ENCODE measurements at regions not wholly inside any gene's neighbourhood (a gene's known extent, or its start where the extent isn't known, plus 50 kb on each side); places are given as distances from the start of the nearest gene placed in this dataset.

- no peak for DNase-seq
Observed at GRCh38 chr20:58138395-58138794, 90.1 kb downstream of the ANKRD60 start.

- no peak for DNase-seq
Observed at GRCh38 chr20:58137651-58138265, 90.7 kb downstream of the ANKRD60 start.

- DNase-seq = no peak
Observed at GRCh38 chr20:58137236-58137635, 91.2 kb downstream of the ANKRD60 start.

- DNase-seq = no peak
Observed at GRCh38 chr20:58136149-58136484, 92.3 kb downstream of the ANKRD60 start.

DNA sequence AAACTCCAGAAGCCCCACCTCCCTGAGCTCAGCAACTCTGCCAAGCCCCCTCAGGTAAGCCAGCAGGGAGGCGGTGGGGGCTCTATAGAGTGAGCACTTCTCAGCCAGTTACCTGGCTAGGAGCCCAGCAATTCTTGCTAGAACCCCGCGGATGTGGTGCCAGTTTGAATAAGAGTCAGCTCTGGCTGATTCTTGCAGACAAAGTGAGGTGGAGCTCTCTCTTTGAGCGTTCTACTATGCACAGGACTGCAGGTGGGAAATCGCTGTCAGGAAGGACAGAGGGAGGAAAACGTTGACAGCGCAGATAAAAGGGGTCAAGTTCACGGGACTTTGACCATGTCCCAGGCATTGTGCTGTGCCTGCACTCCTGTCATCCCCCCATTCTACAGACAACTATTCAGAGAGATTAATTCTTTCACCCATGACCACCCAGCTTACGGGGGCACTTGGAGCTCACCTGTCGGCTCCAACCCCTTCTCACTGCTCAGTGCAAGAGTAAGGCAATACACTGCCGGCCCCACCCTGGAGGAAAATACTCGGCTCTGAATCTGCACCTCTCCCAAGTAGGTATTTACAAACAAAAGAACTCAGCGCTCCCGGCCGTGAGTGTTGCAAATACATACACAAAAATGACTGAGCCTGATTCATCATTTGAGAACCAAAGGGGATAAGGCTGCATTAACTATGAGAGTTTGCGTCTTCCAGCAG, 92.9 kb downstream of the ANKRD60 start:
- DNase-seq = peak; percentile 43

GRCh38 chr20:58133020-58133808, 95.2 kb downstream of the ANKRD60 start:
- no peak for DNase-seq

DNA sequence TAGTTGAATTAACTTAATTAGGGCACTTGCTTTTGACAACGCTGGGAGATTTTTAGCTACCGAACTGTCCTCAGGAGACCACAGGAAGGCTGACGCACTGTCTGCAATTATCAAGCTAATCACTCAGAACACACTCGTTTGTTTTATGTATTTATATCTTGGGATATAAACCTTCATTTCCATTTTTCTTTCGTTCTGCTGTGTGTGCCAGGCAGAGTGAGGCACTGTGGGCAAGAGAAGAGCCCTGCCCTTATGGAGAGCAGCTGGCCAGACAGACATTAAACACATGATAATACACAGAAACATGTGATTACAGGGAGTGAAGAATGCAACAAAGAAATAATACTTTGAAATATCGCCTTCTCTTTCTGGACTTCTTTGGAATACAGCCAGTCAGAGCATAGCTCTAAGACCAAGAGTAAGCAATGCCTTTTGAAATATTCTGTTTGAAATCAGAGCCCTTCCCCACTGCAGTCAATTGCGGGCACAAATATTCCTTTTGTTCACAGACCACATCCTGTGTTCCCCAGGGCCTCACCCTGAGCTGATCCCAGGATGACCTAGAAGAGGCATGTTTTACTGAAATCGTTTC, 96.8 kb downstream of the ANKRD60 start:
- no peak for DNase-seq

GRCh38 chr20:58131151-58131550, 97.3 kb downstream of the ANKRD60 start:
- no peak for DNase-seq

DNA sequence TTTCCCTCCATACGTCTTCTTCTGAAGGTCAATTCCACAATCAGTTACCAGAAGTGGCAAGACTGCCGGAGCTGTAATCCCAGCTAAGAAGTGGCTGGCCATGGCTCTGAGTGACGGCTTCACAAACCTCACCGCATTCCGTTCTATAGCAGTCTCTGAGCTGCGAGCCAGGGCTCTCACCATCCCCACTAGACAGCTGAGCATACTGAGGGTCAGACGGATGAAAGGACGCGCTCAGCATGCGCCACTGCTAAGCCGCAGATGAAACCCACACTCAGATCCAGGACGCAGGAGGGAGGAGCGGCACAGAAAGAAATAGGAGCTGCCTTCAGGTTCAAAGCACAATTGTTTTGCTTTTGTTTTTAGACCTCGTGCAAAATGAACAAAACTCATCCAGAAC, 97.9 kb downstream of the ANKRD60 start:
- no peak for DNase-seq

GRCh38 chr20:58130156-58130555, 98.3 kb downstream of the ANKRD60 start:
- DNase-seq = no peak

DNA sequence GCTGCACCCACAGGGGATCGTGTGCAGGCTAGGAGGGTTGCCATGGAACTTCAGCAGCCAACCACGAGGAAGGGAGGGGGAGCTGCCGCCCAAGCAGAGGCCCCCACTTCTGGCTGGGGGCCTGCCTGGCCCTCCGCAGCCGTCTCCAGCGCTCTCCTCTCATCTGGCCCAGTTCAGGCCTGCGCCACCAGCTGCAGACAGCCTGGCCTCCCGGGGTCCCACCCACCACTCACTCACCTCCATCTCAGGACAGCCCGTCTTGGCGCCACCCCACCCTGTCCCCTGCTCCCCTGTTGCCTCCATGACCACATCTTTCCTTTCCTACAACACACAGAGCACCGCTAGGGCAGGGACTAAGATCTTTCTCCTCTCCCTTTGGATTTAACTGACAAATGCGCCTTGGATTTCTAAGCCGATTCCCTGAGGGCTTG, 98.7 kb downstream of the ANKRD60 start:
- no peak for DNase-seq

DNA sequence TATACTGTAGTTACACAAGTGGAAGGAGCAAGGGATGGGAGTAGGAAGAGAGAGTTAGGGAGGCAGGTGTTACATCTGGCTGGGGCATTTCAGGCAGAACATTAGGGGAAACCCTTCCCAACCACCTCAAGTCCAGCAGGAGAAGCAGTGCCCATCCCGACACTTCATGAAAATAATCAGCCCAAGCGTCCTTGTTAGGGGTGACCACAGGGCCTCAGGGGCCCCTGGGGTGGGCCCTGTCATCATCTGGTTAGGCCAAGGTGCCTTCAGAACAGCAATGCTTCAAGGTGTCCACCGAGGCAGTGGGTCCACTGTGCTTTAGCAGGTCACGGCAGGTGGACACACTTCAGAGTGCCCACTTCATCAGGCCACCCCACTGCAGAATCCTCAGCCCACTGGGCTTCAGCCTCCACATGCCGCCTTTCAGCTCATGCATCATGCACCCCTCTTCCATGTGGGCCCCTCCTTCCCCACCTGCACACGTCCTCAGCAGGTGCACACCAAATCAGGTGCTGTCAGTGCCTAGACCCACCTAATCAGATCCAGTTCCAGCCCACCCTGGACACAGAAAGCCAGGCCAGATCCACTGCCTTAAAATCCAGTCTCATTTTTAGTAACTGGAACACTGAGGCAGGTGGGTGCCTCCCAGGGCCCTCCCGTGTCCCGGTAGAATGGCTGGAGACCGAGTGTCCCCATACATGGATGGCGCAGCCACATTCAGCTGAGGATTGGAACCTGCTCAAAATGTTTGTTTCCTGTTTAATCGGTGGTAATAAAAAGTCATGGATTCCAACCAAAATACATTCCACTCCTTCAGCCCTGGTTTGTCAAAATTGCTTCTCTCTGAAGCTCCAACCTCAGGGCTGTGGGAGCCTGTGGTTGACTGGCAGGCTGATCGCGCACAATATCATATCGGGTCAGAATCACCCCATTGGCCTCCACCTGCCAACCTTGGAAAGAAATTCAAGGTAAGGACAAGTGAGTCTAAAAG, 99.5 kb downstream of the ANKRD60 start:
- DNase-seq = no peak

DNA sequence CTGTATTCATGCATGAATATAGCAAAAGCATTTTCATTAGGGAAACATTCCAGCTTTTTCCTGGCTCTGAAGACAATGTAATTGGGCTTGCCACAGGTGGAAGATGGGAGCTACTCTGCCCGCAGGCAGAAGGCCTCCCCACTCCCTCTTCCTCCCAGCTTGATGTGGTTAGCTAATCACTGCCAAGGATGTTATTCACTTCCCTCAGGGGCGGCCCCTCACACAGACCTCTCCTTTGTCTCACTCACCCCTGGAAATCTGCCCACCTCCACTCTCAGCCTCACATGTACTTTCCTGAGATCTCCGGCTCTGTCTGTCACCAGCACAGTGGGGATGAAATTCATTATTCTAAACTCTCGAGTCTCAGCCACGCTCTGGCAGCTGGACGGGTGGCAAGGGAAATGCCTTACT, 100.7 kb downstream of the ANKRD60 start:
- DNase-seq = peak; percentile 18

DNA sequence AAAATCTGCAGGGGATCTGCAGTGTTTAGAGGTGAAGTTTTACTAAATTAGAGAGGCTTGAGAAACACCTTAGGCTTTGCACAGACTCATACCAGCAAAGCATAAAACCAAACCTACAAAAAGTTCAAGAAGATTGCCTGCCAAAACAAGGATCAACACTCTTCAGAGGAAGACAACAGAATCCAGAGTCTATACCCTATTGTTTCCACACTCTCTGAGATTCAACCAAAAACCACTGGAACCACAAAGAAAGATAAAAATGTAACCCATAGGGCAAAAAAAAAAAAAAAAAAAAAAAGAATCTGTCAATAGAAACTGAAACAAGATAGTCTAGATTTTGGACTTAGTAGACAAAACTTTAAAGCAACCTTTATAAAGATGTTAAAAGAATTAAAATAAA, 102.7 kb downstream of the ANKRD60 start:
- no peak for DNase-seq

GRCh38 chr20:58117944-58118343, 110.5 kb downstream of the ANKRD60 start:
- no peak for DNase-seq

GRCh38 chr20:58116505-58116904, 111.9 kb downstream of the ANKRD60 start:
- no peak for DNase-seq

- DNase-seq = no peak
Observed at GRCh38 chr20:58113716-58114115, 114.7 kb downstream of the ANKRD60 start.

DNA sequence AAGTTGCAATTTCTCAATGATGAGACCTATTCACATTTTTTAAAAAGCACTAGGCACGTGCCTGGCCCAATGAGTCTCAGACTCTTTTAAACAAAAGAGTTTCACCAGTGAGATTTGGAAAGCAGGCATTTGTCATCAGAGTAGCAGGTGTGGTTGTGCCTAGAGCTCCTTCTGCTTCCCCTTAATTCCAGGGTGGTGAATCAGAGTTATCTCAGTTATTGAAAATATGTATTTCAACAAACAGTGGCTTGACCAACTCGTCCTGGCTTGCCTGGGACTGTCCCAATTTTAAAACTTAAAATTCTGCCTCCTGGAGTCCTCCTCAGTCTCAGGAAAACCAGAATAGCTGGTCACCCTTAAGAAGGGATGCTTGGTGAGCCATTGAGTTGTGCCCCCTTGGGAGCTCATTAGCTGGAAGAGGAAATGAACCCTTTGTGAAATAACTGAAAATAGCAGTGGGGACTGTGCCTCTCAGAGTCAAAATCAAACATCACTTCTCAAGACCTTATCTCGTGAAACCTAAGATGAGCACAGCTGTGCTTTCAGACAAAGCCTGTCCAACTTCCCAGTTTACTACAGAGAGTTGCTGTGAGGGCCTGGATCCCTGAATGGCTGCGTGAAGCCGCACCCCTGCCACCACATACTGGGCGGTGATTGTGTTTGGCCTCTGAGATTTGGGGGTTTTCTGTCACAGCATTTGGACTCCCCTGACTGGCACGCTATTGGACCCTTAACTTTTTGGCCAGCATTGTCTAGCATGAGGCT, 116.3 kb downstream of the ANKRD60 start:
- DNase-seq = no peak

DNA sequence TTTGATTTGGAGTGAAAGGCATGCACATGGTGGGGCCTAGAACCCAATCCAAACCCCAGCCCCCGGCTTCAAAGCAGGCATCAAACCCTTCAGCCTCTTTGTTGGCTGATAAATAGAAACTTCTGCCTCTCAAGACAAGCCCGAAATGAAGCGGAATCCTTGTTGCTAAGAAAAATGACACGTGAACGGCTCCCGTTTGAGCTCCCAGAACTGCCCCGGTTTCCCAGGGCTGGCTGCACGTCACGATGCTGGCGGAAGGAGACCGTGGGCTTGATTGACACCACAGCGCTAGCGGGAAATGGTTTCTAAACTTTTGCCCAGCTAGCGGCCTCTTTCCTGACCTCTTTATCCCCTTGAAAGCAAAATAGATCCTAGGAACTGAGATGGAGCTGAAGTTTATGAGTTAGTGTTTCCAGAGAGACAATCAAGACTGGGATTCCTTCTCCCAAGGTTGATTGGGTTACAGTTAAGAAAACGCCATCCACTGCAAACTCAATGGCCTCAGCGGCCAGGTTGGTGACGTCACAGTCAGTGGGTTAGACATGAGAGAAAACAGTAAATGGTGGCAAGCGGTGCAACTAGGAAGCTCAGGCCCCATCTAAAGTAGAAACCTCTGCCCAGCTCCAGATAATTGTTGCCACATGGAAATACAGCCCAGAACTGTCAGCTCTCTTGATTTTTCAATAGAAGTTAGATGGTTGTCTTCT, 117.0 kb downstream of the ANKRD60 start:
- DNase-seq = no peak

GRCh38 chr20:58109918-58110635, 118.4 kb downstream of the ANKRD60 start:
- no peak for DNase-seq

Measured in NCI-H2081 treated with DMSO at 0.1 percent for 48 hours (cell line).